ENCODE measurements at regions not wholly inside any gene's neighbourhood (a gene's known extent, or its start where the extent isn't known, plus 50 kb on each side); places are given as distances from the start of the nearest gene placed in this dataset.
A peak's percentile ranks its signal among the peaks of the same experiment; 100 is the strongest.

DNA sequence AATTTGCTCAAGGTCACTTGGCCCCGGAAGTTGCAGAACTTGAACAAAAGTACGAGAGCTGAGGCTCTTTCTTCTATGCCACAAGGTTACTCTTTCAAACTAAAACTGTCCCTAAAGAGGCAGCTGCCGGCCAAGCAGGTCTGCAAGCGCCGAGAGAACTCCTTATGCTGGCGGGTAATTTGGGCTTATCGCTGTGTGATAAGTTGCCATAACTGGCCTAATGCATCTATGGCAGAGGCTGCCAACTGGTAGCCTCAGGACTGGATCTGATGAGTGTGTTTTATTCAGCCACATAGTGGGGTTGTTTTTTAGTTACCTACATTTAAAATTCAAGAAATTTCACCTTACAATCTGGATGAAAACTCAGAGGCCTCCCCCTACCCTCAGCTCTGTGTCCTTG, 68.1 kb upstream of the SPOCK1 start:
- no peak for DNase-seq (ENCODE audit: low read depth, low spot score)

DNA sequence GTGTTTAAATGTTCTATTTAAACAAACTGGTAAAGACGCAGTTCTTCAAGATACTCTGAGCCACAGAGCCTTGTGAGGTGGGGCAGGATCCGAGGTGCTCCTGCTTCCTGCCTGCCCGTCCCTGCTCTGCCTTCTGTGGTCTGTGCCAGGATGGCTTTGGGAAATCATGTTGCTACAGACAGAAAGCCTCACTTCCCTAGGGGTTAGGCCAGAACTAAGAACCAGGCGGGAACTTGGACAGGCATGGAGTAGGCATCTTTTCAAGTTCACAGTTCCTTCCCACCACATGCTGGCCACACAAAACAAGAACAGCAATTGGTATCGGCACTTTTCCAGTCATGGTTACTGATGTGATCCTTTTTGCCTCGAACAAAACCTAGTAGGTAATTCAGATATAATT, 67.7 kb upstream of the SPOCK1 start:
- no peak for DNase-seq (ENCODE audit: low read depth, low spot score)

DNA sequence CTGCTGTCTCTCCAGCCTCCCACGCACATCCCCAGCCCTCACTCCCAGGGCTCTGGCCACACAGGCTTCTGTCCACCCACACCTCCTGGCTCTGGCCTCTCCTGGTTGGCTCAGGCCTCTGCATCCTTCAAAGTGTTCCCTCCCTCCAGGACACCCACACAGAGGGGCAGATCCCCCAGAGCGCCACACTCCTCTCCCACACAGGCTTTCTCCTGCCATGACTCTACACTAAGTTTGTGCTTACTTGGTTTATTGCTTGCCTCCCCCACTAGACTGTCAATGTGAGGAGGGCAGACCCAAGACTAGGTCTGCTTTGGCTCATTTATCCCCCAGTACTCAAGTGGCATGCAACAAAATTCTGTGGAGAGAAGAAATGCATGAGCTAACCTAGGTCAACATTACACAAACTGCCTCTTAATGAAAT, 67.0 kb upstream of the SPOCK1 start:
- no peak for DNase-seq (ENCODE audit: low read depth, low spot score)

DNA sequence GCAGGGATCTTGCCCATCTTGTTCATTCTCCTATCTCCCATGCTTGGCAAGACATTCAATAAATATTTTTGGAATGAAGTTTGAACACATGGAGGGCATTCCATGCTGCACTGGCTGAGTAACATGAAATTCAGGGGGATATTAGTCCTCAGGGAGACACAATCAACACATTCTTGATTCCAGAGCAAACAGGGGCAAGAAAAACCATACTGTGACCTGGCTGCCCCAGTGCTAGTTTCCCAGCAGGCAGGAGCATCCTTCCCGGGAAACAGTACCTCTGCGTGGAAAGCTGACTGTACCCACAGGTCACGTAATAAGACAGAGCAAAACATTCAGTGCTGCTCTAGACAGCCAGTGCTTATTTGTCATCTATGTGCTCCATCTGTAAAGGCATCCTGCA, 66.3 kb upstream of the SPOCK1 start:
- DNase-seq (ENCODE audit: low read depth, low spot score): no peak

DNA sequence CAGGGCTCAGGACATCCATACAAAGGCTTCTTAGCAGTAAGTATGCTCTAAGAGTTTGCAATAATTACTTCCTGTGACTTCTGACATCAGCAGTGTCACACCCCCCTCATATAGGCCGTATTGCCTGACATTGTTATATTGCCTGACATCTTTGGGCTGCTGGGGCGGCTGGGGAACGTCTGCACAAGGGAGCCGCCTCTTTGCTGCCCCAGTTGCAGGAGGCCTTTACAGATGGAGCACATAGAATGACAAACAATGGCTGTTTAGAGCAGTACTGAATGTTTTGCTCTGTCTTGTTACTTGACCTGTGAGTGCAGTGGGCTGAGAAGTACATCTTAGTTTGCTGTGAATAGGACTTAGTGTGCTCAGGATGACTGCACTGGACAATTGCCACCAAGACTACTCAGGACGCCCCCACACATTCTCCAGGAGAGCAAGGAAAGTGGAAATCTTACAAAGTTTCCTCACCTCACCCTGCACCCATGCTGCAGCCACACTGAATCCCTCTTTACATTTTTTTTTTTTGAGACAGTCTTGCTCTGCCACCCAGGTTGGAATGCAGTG, 65.4 kb upstream of the SPOCK1 start:
- no peak for DNase-seq (ENCODE audit: low read depth, low spot score)

DNA sequence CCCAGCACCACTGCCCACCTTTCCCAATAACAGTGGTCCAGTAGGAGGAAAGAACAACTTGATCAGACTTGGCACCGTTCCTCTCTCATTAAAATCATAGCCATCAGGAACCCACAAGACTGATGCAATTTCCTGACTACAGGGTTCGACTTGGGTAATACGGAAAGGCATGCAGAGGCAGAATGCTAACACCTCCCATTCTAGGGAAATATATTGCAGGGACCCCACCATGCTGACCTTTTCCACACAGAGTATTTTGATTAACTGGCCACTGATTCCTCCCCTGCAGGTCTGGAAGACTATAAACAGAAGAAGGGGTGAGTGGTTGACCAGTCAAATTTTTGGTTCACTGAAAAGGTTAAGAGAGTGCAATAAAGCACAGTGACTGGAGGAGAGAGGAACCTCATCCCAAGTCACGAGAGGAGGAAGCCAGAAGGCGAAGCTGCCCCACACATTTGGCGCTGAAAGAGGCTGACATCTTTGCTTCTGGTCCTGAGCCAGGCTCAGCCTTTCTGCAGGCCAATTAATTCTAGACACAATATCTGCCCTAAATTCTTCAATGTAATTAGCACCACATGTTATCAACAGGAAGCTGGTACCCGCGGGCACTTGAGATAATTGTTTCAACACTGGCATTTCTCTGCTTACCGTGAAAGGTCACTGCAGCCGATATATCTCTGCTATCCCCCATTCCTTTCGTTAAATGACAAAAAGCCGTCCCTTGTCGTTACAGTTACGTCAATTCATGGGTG, 64.7 kb upstream of the SPOCK1 start:
- peak; percentile 71 for DNase-seq (ENCODE audit: low read depth, low spot score)

DNA sequence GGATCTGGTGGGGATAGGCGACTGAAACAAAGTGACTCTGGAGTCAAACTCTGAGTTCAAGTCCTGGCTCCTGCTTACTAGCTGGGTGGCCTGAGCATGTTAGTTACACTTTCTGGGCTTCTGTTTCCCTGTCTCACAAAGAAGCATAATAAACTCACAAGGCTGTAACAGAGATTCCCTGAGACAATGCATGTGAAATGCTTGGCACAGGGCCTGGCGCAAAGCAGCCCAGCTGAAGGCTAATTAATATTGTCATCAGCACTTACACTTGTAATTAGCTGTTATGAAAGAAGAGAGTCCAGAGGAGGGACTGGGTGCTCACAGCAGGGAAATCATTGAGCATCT, 64.1 kb upstream of the SPOCK1 start:
- DNase-seq (ENCODE audit: low read depth, low spot score): peak; percentile 22

DNA sequence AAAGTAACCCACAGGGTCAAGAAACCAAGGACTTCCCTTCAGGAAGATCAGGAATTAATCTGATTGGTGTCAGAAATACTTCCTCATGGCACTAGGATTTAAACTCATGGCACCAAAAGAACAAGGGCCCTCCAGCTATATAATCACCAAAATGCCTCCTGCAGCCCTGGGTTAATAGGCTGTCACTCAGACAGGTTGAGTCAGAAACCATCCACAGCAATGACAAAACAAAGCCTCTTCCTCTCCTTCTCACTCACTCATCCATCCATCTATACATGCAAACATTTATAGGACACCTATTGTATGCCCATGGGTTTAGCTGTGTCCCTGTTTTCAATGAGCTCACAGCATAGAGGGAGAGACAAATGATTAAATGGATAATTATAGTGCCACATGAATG, 62.5 kb upstream of the SPOCK1 start:
- DNase-seq (ENCODE audit: low read depth, low spot score): no peak

DNA sequence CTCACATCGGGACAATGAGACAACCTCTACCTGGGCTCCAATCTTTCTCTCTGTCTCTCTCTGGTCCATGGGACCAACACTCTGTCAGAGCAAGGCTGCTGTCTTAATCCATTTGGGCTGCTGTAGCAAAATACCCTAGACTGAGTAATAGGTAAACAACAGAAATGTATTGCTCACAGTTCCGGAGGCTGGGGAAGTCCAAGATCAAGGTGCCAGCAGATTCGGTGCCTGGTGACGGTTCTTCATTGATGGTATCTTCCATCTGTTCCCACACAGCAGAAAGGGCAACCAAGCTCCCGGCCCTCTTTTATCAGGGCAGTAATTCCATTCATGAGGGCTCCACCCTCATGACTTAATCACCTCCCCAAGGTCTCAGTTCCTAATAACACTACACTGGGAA, 61.3 kb upstream of the SPOCK1 start:
- peak; percentile 37 for DNase-seq (ENCODE audit: low read depth, low spot score)
